Activated naive CD8-positive, alpha-beta T cell treated with anti-CD3 and anti-CD28 coated beads, Interleukin-2, amount 50 U/mL, for 24 hours (primary cell): ENCODE measurements at regions not wholly inside any gene's neighbourhood (a gene's known extent, or its start where the extent isn't known, plus 50 kb on each side); places are given as distances from the start of the nearest gene placed in this dataset.
A peak's percentile ranks its signal among the peaks of the same experiment; 100 is the strongest.

Source experiments
- ATAC-seq: fragments of 150-1000 bp; cut with Tn5 transposase; one replicate; pipeline ENCODE4 v1.10.0; 2021
- DNase-seq: peaks from one replicate; pipeline ENCODE4 v3.0.0; 2021
- H3K27ac Mint-ChIP-seq: one replicate; pipeline ENCODE4 v1.8.0; 2021; ENCODE audit warnings: mild to moderate bottlenecking, mixed read lengths
- H3K27me3 Mint-ChIP-seq: one replicate; pipeline ENCODE4 v1.8.0; 2021; ENCODE audit warnings: mixed read lengths
- H3K36me3 Mint-ChIP-seq: one replicate; pipeline ENCODE4 v1.8.0; 2021; ENCODE audit warnings: low read depth, mixed read lengths
- H3K4me1 Mint-ChIP-seq: one replicate; pipeline ENCODE4 v1.8.0; 2021; ENCODE audit warnings: mixed read lengths
- H3K4me3 Mint-ChIP-seq: one replicate; pipeline ENCODE4 v1.8.0; 2021; ENCODE audit warnings: mild to moderate bottlenecking, moderate library complexity, mixed read lengths
- H3K9me3 Mint-ChIP-seq: one replicate; pipeline ENCODE4 v1.8.0; 2021; ENCODE audit warnings: mixed read lengths

DNA sequence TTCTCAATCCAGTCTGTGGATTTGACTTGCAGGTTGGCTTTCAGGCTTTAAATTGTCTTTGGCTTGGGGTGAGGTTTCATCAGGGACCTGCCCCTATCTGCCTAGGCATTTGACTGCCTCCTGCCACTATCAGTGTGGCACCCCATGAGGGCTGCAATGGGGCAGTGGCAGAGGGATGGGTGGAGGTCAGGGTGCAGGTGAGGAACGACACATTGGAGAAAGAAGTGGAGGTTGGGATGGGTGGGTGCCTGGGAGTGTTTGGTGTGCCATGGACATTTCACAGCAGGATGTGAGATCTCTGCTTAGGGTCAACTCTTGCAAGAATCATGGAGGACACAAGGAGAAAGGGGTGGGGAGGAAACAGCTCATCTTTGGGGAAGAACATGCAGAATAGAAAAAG is 625.1 kb downstream of the PTPRU start:
- Mint-ChIP-seq H3K36me3 (peaks cover 2% of the 10 kb centered on the region), H3K4me1 (no peaks in the 10 kb centered on the region), H3K9me3 (peaks cover 13% of the 10 kb centered on the region), H3K27me3 (peaks cover 7% of the 10 kb centered on the region), H3K27ac (no peak overlapping the region), H3K4me3 (no peak overlapping the region)
- DNase-seq (no peak), ATAC-seq (no peak)

DNA sequence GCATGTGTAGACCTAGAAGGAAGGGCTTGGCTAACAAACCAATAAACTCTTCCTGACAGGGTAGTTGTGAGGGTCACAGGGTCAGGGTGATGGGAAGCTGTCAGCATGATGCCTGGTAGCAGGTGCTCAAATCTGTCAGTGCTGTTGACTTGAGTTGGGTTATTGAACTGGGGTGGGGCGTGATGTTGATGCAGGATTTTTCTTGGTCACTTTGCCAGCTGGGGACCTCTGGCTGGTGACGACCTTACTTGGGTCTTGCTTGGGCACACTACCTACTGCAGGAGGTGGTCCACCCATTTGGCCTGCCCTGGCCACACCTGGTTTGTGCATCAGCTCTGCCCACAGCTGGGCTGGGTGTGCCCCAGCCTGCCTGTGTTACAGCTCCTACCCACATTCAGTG is 624.4 kb downstream of the PTPRU start:
- DNase-seq (no peak), ATAC-seq (no peak)
- Mint-ChIP-seq H3K9me3 (peaks cover 13% of the 10 kb centered on the region), H3K4me1 (no peaks in the 10 kb centered on the region), H3K36me3 (peaks cover 2% of the 10 kb centered on the region), H3K27ac (no peak overlapping the region), H3K27me3 (peaks cover 7% of the 10 kb centered on the region), H3K4me3 (no peak overlapping the region)

DNA sequence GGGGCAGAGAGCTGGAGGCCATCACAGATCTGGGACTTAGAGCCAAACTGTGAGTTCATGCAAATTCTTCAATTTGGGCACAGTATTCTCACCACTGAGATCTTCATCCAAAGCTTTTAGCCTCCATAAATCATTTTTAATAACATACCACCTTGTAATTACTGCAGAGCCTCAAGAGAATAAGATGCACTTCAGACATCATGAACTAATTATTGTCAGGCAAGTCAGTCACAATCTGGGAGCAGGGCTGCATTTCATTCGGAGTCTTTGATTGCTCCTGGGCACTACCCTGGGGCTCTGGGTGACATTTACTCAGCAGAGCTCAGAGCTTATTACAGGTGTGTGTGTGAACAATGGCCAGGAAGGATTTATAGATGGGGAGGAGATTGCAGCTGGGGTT is 623.7 kb downstream of the PTPRU start:
- H3K36me3 Mint-ChIP-seq, result peaks cover 2% of the 10 kb centered on the region
- H3K4me3 Mint-ChIP-seq, result no peak overlapping the region
- DNase-seq (no peak), ATAC-seq (no peak)
- peaks cover 8% of the 10 kb centered on the region for H3K27me3 Mint-ChIP-seq
- H3K27ac Mint-ChIP-seq, result no peak overlapping the region
- H3K4me1 Mint-ChIP-seq, result no peaks in the 10 kb centered on the region
- peaks cover 13% of the 10 kb centered on the region for H3K9me3 Mint-ChIP-seq

DNA sequence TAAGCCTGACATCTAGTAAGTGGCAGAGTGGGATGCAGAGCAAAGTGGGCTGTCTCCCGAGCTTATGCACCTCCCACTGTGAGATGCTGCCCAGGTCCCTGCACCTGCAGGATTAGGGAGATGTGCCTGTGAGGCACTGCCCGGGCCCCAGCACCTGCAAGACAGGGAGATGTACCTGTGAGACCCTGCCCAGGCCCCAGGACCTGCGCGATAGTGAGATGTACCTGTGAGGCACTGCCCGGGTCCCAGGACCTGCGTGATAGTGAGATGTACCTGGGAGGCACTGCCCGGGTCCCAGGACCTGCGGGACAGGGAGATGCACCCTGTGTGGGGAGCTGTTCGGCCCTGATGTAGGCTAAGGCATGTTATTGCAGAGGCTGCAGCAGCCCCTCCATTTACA is 622.8 kb downstream of the PTPRU start:
- no peak overlapping the region for H3K27ac Mint-ChIP-seq
- DNase-seq, result no peak
- ATAC-seq, result no peak
- H3K9me3 Mint-ChIP-seq, result peaks cover 13% of the 10 kb centered on the region
- peaks cover 2% of the 10 kb centered on the region for H3K36me3 Mint-ChIP-seq
- peaks cover 9% of the 10 kb centered on the region for H3K27me3 Mint-ChIP-seq
- H3K4me3 Mint-ChIP-seq, result no peak overlapping the region
- H3K4me1 Mint-ChIP-seq, result no peaks in the 10 kb centered on the region

DNA sequence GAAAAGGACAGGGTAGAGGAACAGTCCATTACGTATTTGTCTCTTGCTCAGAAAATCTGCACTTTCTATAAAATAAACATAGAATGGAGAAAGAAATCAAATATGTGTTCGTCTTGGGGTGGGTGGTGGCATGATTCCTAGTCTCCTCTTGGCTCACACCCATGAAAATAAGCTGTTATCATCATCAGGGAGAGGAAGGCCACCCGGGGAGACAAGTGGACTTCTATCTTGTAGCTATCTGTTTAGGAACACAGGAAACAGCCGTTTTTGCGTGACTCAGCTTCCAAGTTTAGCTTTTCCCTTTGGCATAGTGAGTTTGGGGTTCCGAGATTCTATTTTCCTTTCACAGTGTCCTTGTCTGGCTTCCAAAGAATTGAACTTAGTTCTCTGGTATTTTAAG is 622.3 kb downstream of the PTPRU start:
- Mint-ChIP-seq H3K27ac (no peak overlapping the region), H3K9me3 (peaks cover 13% of the 10 kb centered on the region), H3K4me1 (no peaks in the 10 kb centered on the region), H3K4me3 (no peak overlapping the region), H3K27me3 (peaks cover 9% of the 10 kb centered on the region), H3K36me3 (peaks cover 2% of the 10 kb centered on the region)
- ATAC-seq (no peak), DNase-seq (no peak)

DNA sequence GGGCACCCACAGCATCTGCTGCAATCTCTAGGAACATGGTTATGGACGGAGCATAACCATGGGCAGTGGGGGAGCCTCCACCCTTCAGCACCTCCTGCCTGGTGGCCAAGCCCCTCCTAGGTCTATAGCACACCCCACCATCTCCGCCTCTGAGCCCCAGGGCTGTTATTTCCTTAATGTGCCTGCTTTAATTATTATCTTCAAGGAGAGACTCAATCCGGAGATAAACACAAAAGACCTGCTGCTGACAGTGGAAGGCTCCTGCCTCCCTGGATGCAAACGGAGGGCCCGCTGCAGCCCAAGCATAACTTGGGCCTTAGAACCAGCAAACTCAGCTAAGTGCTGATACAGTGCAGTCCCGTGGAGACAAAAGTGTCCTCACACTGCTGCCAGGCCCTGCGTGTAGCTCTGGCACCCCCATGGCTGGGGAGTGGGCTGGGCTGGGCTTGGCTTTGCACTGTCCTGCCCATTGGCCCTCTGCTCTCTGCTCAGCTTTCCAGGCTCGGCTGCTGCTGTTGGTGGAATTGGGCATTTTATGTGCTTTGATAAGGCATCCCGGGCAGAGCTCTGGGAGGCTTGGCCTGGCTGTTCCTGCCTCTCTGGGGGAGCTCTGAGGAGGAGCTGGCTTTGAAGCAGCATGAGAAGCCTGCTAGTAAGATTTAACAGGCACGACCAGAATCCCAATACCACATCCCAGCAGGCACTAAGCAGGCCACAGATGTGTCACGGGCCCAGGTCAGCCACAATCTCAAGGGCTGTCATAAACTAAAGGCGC is 620.2 kb downstream of the PTPRU start:
- Mint-ChIP-seq H3K36me3 (peaks cover 2% of the 10 kb centered on the region), H3K27me3 (peaks cover 7% of the 10 kb centered on the region), H3K4me3 (no peak overlapping the region), H3K27ac (no peak overlapping the region), H3K9me3 (peaks cover 12% of the 10 kb centered on the region), H3K4me1 (no peaks in the 10 kb centered on the region)
- no peak for DNase-seq
- no peak for ATAC-seq

DNA sequence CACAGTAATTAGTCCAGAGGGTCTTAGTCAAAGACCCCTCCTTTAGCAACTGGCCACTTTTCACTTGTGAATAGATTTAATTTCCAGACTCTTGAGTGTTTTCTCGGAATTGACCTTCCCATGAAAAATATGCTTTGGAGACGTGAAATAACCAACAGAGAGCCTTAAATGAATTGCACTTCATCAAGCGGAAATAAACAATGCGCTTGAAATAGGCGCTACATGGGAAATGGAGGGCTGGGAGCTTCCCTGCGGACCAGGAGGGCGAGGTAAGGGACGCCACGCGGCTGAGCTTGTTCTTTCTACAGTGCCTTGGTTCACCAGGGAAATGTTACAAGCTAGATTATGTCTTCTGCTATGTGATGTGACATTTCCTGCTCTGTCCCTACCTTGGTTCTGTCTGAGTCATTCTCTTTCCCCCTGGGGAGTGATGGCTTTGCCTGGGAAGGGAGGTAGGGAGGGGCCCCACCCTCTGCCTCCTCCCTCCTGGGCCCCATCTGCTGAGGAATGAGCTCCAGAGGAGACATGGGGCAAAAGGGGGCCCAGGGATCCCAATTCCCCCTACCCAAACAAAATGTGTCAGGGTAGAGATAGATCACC is 619.3 kb downstream of the PTPRU start:
- DNase-seq (no peak), ATAC-seq (no peak)
- Mint-ChIP-seq H3K9me3 (peaks cover 3% of the 10 kb centered on the region), H3K4me1 (no peaks in the 10 kb centered on the region), H3K27me3 (peaks cover 5% of the 10 kb centered on the region), H3K4me3 (no peak overlapping the region), H3K27ac (no peak overlapping the region), H3K36me3 (no peaks in the 10 kb centered on the region)

DNA sequence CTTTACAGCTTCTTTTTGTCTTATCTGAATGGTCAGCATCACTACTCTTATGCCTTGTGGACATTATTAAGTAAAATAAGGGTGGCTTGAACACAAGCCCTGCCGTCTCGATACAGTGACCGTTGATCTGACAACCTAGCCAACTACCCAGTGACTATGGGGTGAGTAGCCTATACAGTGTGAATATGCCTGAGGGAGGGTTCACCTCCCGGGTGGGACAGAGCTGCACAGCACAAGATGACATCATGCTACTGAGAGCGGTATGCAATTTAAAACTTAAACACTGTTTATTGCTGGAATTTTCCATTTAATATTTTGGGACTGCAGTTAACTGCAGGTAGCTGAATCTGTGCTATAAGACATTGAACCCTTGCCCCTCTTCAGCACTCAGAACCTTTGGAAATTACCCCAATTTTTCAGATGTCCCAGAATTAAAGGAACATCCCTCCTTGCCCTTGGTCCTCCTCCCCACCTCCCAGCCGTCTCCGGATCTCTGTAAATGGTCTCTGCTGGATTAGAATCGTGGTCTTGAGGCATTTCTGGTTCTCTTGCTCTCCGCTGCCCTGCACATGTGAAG is 618.5 kb downstream of the PTPRU start:
- no peaks in the 10 kb centered on the region for H3K4me1 Mint-ChIP-seq
- peaks cover 5% of the 10 kb centered on the region for H3K27me3 Mint-ChIP-seq
- no peaks in the 10 kb centered on the region for H3K36me3 Mint-ChIP-seq
- H3K27ac Mint-ChIP-seq, result no peak overlapping the region
- no peaks in the 10 kb centered on the region for H3K9me3 Mint-ChIP-seq
- ATAC-seq (no peak), DNase-seq (no peak)
- no peak overlapping the region for H3K4me3 Mint-ChIP-seq

DNA sequence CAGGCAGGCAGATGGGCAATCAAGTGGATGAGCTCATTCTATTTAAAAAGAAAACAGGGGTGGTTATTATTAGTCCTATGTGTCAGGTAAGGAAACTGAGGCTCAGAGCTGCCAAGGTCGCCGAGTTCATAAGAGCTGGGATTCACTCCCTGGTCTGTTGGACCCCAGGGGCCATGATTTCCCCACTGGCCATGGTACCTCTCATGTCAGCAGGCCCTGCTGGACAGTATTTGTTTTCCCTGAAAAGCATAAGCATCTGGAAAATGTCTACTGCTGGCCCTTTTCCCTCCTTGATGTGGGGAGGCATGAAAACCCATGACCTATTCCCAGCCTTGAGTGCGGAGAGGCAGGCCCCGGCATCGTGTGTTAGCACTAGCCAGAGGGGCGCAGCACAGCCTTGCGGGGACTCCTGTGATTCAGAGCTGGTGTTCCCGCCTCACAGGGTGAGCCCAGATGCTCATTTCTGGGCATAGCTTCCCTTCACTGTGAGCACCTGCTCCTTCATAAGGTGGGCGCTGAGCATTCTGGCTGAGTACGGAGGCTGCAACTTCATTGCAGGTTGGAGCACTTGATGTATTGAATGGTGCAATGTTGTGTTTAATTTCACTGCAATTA is 617.5 kb downstream of the PTPRU start:
- peaks cover 5% of the 10 kb centered on the region for H3K27me3 Mint-ChIP-seq
- no peak overlapping the region for H3K4me3 Mint-ChIP-seq
- H3K27ac Mint-ChIP-seq, result no peak overlapping the region
- H3K4me1 Mint-ChIP-seq, result no peaks in the 10 kb centered on the region
- H3K36me3 Mint-ChIP-seq, result no peaks in the 10 kb centered on the region
- DNase-seq, result no peak
- no peaks in the 10 kb centered on the region for H3K9me3 Mint-ChIP-seq
- no peak for ATAC-seq

DNA sequence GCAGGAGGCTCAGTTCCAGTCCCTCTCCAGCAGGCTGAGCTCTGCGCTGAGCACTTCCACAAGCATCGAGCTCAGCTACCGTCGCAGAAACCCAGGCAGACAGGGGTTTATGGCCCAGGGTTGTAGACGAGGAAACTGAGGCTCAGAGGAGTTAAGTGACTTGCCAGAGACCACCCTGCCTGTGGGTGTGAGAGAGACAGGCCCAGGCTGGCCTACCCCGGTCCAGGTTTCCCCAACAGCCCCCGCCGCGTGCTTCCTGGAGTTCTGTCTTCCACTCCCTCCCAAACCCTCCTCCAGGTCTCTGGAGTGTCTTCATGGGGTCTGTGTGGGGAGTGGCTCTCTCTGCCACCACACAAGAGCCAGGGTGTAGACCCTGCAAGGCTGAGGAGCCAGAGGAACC is 615.9 kb downstream of the PTPRU start:
- no peak overlapping the region for H3K27ac Mint-ChIP-seq
- H3K4me1 Mint-ChIP-seq, result no peaks in the 10 kb centered on the region
- no peaks in the 10 kb centered on the region for H3K9me3 Mint-ChIP-seq
- no peak for ATAC-seq
- H3K4me3 Mint-ChIP-seq, result no peak overlapping the region
- no peak for DNase-seq
- no peaks in the 10 kb centered on the region for H3K36me3 Mint-ChIP-seq
- peaks cover 8% of the 10 kb centered on the region for H3K27me3 Mint-ChIP-seq

DNA sequence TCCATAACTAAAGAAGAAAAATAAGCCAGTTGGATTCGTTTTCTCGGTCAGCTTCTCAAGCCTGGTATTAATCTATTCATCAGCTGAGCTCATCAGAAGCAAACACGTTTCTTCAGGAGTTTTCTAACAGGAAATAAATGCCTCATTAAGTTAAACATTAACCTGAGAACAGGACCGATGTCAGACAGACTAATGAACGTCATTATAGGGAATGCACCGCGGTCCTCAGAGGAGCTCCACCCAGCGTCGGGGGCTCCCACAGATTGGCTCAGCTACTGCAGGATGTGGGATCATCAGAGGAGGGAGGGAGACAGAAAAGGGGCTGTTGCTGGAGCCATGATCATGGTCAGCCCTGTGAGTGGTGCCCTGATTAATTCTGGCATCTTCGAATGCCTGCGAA is 615.4 kb downstream of the PTPRU start:
- Mint-ChIP-seq H3K27ac (no peak overlapping the region), H3K36me3 (no peaks in the 10 kb centered on the region), H3K4me1 (no peaks in the 10 kb centered on the region), H3K4me3 (no peak overlapping the region), H3K27me3 (peaks cover 8% of the 10 kb centered on the region), H3K9me3 (no peaks in the 10 kb centered on the region)
- DNase-seq, result no peak
- ATAC-seq, result no peak

DNA sequence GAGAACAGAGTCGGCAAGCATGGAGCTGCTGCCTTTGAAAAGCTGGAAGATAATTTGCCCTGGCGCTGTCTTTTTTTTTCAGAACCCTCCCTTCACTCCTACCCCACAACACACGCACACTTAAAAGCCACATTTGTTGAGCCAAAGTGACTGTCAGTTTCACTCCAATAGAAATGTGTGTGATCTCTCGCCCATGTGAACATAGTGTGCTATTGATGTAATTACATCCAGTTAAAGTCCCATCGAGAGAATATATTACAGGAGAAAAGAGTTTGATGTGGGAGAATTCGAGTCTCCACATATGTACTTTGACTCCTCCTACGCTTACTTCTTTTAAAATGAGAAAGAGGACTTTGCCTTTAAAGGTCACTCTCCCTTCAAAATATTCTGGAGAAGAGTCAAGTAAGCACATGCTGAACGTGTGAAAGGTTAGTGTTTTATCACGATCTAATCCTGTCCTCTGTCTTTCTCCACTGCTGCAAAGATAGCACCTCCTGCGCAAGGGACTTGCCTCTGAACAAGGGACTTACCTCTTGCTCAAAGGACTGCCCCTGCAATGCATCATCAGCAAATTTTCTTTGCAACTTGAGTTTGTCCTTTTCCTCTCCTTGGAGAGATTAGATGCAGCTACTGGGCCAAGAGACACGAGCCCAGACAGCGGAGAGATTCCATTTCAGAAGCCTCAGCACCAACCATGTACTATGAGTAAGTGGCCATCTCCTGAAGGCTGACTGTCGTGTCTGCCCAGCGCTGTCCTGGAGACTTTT is 613.9 kb downstream of the PTPRU start:
- peaks cover 8% of the 10 kb centered on the region for H3K27me3 Mint-ChIP-seq
- DNase-seq (no peak), ATAC-seq (no peak)
- H3K9me3 Mint-ChIP-seq, result no peaks in the 10 kb centered on the region
- H3K4me3 Mint-ChIP-seq, result no peak overlapping the region
- no peaks in the 10 kb centered on the region for H3K36me3 Mint-ChIP-seq
- no peaks in the 10 kb centered on the region for H3K4me1 Mint-ChIP-seq
- H3K27ac Mint-ChIP-seq, result no peak overlapping the region

DNA sequence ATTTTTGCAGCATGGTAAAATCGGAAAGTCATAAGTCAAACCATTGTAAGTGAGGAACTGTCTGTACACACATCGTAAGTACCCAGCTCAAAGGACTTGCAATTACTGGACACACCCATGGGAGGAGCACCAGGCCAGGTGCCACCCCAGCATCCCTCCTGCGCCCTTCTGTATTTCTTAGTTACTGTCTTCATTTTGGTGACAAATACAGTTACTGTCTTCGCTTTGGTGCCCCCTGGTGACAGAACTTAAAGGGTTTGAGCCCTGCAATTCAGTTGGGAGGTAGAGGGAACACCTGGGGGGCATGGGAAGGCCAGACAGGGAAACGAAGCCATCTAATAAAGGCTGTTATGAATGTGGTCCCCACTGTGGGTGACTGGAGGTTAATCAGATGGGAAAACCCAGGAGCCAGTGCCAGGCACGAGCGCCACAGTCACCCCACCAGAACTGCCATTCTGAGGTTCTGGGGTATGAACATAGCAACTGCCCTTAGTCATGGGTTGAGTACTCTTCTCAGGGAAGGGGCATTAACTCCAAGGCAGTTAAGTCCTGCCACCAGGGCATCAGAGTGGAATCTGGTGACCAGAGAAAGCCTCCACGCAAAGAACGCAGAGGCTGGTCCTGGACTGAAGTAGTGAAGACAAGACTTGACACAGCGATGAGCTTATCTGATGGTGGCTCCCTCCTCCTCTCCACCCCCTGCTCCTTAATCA is 612.9 kb downstream of the PTPRU start:
- Mint-ChIP-seq H3K27ac (no peak overlapping the region), H3K36me3 (no peaks in the 10 kb centered on the region)

DNA sequence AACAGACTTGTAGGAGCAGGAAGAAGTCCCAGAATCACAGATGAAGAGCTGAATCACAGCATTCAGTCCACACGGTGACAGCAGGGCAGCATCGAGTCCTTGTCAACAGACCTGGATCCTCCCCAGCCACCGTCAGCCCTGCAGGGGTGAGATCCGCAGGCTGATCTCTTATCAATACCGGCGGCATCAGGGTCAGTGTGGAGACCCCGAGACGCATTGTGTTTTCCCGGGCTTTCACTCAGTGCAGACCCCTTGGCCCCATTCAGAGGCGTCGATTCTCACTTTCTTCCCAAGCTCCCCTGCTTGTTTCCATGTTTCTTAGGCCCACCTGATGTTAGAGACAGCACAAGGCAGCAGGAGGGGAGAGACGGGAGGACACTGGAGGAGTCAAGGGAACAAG is 609.6 kb downstream of the PTPRU start:
- Mint-ChIP-seq H3K9me3 (peaks cover 19% of the 10 kb centered on the region), H3K36me3 (peaks cover 2% of the 10 kb centered on the region), H3K27ac (no peak overlapping the region), H3K4me1 (no peaks in the 10 kb centered on the region), H3K4me3 (no peak overlapping the region), H3K27me3 (peaks cover 14% of the 10 kb centered on the region)
- ATAC-seq, result no peak
- no peak for DNase-seq

More for the DNA sequence above, 612.9 kb downstream of the PTPRU start:
- Mint-ChIP-seq H3K27me3 (peaks cover 7% of the 10 kb centered on the region), H3K4me3 (no peak overlapping the region), H3K9me3 (no peaks in the 10 kb centered on the region), H3K4me1 (no peaks in the 10 kb centered on the region)
- DNase-seq (peak; percentile 38), ATAC-seq (peak; percentile 51)
